RKO (cell line): ENCODE measurements at regions not wholly inside any gene's neighbourhood (a gene's known extent, or its start where the extent isn't known, plus 50 kb on each side); places are given as distances from the start of the nearest gene placed in this dataset.
A peak's percentile ranks its signal among the peaks of the same experiment; 100 is the strongest.

Source experiments
- DNase-seq: peaks from one replicate; pipeline ENCODE4 v3.0.0-alpha.2; 2016; ENCODE audit warnings: low spot score

DNA sequence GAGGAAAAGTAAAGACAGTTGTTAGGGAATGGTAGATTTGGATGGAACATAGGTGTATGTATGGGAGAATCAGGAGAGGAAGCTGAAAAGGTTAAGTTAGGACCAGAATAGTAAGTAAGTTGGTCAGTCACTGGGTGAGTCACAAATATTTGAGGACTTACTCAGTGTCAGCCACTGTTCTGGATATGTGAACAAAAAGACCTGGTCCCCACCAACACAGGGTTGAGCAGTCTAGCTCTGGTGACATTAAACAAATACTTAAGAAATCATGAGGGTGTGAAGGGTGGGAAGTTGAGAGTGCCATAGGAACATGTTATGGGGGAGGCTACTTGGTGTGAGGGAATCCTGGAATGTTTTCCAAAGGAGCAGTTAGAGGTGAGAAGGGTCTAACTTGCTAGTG lies 246.9 kb downstream of the PTEN start:
- peak; percentile 73 for DNase-seq

DNA sequence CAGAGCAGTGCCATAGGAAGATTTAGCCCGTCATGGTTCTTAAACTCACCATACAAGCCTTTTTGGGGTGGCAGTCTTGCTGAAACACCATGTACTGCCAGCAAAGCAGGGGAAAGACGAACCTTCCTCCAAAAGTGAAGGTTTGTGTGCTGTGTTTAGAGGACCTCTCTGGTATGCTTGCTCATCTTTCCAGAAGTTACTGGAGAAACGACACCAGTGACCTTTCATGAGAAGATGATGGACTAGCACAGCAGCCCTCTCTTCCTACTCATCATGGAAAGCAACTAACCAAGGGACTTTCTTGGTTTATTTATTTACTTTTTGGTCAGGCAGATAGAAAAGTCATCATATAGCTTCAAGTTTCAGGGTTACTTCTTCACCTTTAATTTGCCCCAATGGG lies 247.4 kb downstream of the PTEN start:
- DNase-seq: no peak

DNA sequence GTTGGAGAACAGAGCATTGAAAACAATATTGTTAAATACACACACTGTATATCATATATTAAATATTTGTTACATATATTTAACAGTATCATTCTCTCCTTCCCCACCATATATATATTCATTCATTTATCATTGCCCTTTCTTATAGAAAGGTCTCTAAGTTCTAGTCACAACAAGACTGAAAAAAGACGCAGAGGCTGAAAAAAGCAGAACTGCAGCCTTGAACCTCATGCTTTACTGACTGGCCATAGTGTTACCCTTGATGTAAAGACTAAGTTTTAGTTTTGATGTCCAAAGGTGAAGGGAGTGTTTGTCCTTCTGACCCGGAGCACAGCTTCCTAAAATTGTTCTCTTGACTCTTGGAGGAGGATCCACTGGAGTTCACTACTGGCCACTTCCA lies 247.9 kb downstream of the PTEN start:
- no peak for DNase-seq

DNA sequence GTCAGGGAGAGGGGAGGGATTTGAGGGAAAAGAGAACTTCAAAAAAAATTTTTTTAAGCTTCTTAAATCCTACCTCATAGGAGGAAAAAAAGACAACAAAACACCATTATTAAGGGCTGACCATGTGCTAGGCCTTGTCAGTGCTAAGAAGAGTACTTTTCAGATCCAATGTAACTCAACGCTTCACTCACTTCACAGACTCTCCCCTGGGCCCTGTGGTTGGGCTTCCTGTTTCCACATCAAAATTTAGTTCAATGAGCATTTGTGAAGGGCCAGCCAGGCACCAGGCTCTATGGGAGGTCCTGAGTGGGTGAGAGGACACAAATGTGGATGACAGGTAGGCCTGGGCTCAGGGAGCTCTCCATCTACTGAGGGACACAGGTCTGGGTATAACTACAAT lies 249.8 kb downstream of the PTEN start:
- DNase-seq: no peak

DNA sequence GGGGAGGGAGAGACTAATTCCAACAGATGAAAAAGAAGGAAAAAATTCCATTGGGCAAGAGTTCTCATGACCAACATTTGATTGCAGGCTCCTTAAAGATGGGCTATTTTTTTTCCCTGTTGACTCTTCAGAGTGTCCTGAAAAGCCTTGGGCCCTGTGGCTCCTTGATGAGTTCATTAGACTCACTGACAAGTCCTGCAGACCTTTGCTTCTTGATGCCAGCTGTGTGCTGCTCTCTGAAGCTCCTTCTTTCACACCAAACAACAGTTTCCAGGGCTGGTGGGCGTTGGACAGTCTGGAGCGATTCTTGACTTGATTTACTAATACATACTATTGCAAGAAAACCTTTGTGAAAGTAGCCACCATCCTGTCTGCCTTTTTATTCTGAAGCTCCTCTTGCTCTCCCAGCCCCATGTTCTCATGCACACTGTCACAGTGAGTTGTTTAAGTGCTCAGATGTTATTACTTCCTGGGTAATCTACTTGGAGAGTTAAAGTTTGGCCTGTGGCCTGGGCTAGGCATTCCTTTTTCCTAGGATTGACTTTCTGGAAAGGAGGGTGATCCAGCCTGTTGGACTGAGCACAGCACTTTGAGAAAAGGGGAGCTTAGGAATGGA lies 250.3 kb downstream of the PTEN start:
- no peak for DNase-seq

DNA sequence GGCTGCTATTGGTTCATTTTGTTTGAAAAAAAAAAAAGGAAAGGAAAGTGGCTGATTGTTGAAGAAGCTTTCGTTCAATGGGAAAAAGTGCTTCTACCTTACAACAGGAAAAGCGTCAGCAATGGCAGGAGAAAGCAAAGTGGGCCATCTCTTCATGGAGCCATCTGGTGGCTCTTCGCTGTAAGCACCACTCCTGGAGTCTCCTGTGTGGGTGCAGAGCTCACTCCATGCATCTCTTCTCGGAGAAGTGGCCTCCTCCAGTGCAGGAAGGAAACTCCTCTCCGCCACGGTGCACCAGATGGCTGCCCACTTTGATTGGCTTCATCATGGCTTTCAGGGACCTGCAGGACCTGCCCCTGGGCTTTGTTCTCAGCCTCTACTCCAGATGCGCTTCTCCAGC lies 250.9 kb downstream of the PTEN start:
- DNase-seq: peak; percentile 33

DNA sequence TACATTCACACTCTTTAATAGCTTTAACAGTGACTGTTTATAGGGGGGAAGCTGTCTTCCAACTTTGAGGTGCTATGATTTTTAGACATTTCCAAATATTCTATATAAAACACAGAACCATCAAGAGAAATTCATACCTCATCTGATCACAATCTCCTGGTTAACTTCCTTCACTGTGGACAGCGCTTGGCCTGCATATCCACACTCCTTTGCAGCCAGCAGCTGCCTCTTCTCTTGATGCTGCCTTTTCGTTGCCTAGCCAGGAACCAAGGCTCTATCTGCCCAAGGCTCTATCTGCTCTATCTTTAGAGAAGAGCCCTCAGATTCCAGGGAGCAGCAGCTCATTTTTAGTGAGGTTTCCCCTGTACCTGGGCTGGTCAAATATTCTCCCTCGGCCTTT lies 252.0 kb downstream of the PTEN start:
- DNase-seq: no peak

DNA sequence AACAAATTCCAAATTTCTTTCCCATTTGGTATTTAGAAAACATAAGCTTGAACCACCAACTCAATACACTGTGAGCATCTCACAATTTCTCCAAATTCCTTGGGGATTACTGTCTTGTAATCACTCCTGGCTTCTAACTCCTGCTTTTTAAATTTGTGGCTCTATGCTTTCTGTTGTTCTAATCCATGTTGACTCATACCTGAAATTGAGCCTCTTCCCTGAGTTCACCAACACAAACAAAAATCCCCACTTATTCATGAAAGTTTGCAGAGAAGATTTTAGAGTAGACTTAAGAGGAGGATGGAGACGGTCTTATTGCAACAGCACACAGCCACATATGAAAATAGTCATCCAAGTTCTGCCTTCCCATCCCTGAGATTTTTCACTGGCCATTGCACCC lies 252.5 kb downstream of the PTEN start:
- no peak for DNase-seq

DNA sequence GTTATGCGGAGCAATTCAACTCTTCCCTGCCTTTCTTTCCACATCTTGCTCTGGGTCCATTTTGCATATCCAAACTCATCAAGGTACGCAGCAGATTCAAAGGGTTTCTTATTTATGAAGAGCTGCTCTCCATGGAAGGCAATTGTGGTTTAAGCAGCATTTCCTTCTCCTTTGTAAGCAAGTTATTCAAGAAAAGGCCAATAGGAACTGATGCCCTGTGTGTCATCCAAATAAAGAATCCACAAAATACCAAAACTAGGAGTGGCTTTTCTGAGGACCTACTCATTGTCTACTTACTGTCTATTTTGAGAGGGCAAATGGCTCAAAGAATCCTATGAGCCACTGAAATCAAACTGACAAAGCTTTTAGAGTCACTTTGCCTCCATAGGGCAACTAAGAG lies 253.1 kb downstream of the PTEN start:
- no peak for DNase-seq

DNA sequence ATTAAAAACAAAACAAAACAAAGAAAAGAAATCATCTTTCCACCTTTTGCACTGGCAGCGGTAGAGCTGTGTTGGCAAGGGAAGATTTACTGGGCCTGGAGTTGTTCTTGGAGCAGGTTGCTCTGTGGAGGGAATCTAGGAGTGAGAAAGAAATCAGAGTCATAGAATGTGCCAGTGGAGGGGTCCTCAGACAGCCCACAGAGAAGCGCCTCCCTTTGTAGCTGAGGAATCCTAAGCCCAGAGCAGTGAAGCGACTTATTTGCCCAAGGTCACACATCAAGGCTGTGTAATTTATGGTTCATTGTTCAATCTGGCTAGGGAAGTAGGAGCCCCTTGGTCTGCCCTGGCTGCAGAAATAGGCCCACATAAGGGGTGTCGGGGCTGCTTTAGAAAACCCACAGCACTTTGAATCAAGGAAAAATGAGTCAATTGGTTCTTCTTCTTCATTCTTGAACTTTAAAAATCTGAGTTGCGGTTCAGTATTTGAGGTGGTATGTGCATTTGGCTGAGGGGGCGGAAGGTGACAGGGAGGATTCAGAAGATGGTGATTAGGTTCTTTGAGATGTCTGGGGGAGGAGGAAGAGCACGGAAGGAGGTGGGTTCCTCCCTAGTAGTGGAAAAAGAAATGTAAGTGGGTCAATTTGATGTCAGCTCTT lies 253.7 kb downstream of the PTEN start:
- no peak for DNase-seq

DNA sequence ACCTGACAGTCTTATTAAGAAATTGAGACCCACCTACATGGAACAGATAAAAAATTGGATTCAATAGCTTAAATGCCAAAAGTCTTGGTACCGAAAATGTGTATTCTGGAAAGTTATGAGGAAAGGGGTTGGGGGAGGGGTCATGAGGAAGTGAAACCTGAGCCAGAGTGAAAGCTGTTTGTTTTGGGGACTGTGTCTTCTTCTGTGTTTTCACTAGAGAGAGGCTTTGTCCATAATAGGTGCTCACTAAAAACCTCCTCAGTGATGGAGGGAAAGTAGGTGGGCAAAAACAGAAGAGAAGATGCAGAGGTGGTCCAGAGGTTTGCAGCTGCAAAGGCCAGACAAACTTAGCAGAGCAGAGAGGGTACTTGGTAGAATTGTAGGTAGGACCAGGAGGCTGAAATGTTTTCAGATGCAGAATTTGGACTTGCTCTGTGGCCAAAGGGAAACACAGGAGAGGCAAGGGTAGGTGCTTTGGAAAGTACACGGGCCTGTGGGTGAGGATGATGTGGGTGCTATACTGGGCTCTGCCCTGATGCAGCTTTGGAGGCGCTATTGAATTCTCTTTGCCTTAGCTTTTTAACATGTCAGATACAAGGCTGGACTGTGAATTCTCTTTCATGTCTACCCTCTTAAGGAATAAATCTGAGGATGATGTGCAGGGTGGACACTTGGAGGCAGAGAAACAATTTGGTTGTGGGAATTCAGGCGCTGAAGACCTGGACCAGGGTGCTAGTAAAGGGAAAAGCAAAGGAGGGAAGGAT lies 254.6 kb downstream of the PTEN start:
- no peak for DNase-seq

DNA sequence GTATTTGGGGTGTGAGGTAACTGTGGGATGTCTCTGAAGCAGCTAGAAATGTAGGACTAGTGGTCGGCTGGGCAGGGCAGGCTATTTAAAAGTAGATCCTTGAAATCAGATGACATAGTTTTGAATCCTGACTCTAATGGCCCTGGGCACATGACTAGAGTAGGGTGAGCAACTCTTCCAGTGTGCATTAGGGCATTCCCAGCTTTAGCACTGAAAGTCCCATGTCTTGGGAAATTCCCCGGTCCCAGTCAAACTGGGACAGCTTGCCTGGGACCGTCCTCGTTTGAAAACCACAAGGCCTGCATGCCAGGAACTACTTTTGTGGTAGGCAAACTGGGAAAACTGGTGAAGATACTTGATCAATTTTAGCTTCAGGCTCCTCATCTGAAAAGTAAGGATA lies 255.3 kb downstream of the PTEN start:
- DNase-seq: no peak

DNA sequence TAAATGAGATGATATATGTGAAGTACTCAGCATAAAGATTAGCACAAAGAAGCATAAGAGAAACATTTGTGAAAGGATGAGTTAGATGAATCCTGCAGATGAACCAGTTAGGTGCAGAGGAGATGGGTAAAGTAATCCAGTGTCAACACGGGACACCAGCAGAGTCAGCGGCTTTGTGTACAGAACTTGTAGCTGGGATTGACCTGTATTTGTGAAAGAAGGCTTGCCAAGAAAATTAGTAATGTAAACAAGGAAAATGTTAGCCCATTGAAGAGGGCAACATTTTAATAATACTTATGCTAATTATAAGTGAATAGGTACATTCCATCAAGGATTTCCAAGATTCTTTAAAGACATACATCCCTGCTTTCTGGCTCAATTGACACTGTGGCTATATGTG lies 255.7 kb downstream of the PTEN start:
- no peak for DNase-seq

DNA sequence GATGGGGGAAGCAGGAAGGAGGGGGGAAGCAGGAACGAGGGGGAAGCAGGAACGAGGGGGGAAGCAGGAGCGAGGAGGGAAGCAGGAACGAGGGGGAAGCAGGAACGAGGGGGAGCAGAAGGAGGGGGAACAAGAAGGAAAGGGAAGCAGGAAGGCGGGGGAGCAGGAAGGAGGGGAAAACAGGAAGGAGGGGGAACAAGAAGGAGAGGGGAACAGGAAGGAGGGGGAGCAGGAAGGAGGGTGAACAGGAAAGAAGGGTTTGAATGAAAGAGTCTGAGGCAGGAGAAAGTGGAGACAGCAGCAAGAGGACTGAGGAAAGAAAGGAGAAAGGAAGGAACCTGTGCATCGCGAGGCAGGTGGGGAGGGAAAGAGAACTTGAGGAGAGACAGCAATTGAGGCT lies 256.6 kb downstream of the PTEN start:
- no peak for DNase-seq

DNA sequence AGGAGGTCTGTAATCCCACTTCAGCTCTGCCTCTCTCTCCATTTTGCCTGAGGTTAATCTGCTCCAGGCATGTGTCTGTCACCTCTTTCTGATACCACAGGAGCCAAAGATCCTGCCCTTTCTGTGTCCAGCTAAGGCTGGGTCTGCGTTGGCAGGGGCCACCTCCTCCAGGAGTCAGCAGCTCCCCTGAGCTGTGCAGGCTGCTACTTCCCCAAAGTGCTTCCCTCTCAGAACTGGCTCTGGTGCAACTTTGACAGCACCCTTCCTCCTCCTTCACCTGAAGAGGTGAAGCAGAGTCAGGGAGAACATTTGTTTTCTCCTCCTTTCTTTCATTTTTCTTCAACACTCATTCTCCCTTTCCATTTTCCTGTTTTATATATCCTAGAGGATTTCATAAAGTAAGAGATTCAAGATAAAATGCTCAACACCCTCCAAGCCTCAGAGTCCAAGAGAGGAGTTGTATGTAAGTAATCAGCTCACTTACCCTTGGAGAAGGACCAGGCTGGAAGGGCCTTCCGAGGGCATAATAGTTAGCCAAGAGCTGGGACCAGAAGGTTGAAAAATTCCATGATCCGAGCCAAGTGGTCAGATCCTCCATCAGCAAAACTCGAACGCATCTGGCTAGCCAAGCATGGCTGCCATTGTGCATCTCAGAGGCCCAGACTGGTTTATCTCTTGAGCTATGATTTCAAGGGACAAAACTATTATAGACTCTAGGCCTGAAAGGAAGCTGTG lies 257.3 kb downstream of the PTEN start:
- no peak for DNase-seq

DNA sequence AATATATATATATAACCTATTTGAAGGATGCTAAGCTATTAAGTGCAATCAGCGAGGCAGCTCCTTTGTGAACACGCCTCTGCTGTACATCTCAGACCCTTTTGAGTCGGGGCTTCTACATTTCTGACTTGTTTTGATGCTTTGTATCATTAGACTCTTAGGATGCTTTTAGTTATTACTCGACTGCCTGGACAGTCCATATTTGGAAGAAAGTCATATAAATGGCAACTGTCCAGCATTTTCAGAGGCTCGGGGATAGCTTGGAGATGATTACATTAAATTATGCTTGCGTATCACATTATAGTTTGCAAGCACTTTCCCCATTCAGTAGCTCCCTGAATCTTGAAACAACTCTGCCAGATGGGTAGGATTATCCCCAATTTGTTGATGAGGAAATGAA lies 257.9 kb downstream of the PTEN start:
- DNase-seq: no peak

DNA sequence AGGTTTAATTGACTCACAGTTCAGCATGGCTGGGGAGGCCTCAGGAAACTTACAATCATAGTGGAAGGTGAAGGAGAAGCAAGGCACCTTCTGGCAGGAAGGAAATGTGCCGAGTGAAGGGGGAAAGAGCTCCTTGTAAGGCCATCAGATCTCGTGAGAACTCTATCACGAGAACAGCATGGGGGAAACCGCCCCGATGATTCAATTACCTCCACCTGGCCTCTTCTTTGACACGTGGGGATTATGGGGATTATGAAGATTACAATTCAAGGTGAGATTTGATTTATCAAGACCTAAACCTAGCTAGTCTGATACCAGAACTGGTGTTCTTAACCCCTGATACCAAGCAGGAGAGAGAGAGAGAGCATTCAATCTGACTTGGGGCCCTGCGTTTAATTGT lies 258.7 kb downstream of the PTEN start:
- DNase-seq: no peak

DNA sequence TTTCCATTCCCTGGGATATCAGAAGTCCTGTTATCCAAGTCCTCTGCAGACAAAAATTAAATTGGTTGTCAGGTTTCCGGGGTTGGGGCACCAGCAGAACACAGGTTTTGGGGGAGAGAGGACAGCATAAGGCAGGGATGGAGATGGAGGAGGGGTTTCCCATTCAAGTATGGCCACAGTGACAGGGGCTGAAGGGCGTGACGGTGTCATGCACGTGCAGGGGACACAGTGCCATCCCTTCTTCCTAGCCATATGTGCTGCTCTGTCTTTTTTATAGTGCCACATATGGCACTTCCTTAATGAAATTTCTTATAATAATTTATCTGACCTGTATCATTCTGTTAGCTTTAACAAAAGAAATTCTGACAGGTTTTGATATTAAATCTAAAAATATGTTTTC lies 259.2 kb downstream of the PTEN start:
- DNase-seq: no peak

DNA sequence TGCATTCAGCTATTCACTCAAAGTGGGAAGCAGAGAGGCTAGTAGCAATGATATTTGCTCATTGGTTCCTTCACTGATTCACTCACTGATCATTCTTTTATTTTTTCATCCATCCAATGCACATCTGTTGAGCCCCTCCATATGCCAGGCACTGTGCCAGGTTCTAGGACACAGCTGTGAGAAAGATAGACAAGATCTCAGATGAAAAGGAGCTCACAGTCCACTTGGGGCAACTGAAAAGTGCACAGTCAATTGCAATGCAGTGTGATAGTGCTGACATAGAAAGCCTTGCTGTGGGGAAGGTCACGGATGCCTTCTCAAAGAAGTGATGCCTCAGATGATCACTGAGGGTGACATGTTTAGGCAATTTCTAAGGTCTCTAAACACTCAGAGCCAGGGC lies 262.3 kb downstream of the PTEN start:
- DNase-seq: no peak

DNA sequence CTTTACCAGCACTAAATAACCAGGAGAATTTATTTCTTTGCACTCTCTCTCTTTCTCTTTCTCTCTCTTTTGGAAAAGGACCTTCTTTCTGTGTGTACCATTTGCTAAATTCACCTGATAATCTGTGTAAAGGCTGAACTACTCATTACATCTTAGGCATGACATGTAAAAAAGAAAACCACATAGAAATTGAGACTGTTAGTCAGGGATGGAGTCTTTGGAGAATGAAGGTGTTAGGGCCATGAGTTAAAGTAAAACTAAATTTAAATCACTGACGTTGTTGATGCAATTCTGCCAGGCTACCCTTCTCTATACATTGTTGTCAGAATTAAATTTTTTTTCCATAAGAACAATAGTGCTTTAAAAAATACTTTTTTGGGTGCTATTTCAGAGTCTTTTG lies 263.3 kb downstream of the PTEN start:
- DNase-seq: no peak

DNA sequence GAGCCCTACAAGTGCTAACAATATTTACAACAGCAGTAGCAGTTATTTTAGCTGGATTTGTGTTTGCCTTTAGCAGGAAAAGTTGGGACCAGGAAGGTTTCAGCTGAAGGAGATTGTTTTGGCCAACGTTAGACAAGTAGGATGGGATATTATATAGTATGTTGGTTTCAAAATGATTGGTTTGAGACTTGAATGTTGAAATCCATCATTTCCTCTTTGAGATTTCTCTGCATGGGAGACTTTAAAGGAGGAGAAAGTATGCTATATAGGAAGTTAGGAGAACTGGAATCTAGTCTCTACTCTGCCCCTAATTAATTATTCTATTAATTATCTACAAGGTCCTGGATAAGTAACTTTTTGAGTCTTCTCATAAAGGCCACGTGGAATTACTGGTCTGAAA lies 263.8 kb downstream of the PTEN start:
- DNase-seq: no peak

DNA sequence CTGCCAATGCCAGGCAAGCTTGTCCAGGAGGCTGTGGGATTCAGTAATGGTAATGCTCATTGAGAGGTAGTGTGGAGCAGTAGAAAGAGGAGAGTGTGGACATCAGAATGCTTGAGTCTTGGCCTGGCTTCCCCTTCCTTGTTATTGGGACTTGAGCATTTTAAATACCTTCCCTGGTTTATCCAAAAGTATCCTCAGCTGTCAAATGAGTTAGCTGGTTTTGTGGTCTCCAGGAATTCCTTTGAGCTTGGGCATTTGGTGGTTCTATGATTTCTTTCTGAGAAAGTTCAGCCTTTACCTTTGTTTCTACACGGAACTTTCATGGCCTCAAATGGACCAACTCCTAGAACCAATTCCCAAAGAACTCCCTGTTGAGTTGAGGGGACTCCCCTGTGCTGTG lies 264.3 kb downstream of the PTEN start:
- no peak for DNase-seq

DNA sequence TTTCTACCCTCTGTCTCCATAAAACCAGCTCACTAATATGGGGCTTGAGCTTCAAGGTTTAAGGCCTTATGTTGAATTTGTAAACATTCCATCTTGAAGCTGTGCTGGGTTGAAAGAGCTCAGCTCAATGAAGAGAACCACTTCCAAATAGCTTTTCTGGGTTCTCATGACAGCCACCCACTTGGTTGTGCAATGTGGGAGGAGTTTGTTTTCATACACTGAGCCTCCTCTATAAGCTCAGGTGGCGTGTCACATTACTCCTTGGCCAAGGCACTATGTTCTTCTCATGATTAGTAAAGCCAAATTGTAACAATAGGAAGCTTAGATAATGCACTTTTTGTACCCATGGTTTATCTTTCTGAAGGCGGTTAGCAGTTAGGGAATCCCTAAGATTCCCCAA lies 265.6 kb downstream of the PTEN start:
- DNase-seq: no peak
